Endothelial cell of umbilical vein (primary cell): ENCODE measurements at regions not wholly inside any gene's neighbourhood (a gene's known extent, or its start where the extent isn't known, plus 50 kb on each side); places are given as distances from the start of the nearest gene placed in this dataset.

ENCODE experiments used
- BruUV-seq: library from RNA; stranded (reverse); fragments of 400-500 nt; replicated peaks from 2 replicates; lab custom pipeline; 2021; lab: Mats Ljungman, UMichigan
- CTCF ChIA-PET: fragments of 300-600, 350-600 bp; sonication (Branson Sonifier 250); formaldehyde crosslinking; loops from one replicate; lab custom pipeline; 2021; ENCODE audit warnings: antibody characterized with exemption, inconsistent platforms; lab: Charles Lee
- POLR2A ChIA-PET: fragments of 300-600, 350-600 bp; sonication (Branson Sonifier 250); formaldehyde crosslinking; loops from one replicate; lab custom pipeline; 2021; ENCODE audit warnings: antibody characterized with exemption, inconsistent platforms; lab: Charles Lee
- DNase-seq: peaks from one replicate; pipeline ENCODE4 v3.0.0-alpha.2; 2011; ENCODE audit warnings: low read depth, low spot score
- FAIRE-seq: peaks from 2 replicates; lab custom pipeline; 2011; peaks lifted over from hg19 to GRCh38; lab: Jason Lieb, UNC
- H2AFZ ChIP-seq: 2 replicates; pipeline ENCODE4 v1.6.0; 2012; ENCODE audit warnings: low read depth, low read length, control low read depth, inconsistent platforms
- H3K27ac ChIP-seq: 2 replicates; pipeline ENCODE4 v1.5.1; 2011; ENCODE audit warnings: low read depth, mild to moderate bottlenecking, control low read depth, low read length, moderate library complexity; ENCODE audit not compliant: insufficient read depth
- H3K27me3 ChIP-seq, 2 experiments: 2 replicates each; pipeline versions ENCODE4 v1.6.0 to v1.6.1; 2011; ENCODE audit warnings: low read length in 2 of 2, mixed read lengths in 1 of 2; ENCODE audit not compliant: control insufficient read depth in 2 of 2, insufficient read depth in 2 of 2
- H3K36me3 ChIP-seq, 2 experiments: 2 replicates in 1 of 2; 3 replicates in 1 of 2; pipeline ENCODE4 v1.5.1; 2011; ENCODE audit warnings: low read length in 2 of 2, mild to moderate bottlenecking in 1 of 2, moderate library complexity in 1 of 2; ENCODE audit not compliant: control insufficient read depth in 2 of 2, insufficient read depth in 2 of 2; ENCODE audit errors: extremely low read depth in 1 of 2
- H3K4me1 ChIP-seq: 3 replicates; pipeline ENCODE4 v1.5.1; 2011; ENCODE audit warnings: mild to moderate bottlenecking, low read length; ENCODE audit not compliant: control insufficient read depth, insufficient read depth; ENCODE audit errors: extremely low read depth
- H3K4me2 ChIP-seq: 2 replicates; pipeline ENCODE4 v1.6.1; 2011; ENCODE audit warnings: low read length, control low read depth, mixed read lengths; ENCODE audit not compliant: insufficient read depth
- H3K4me3 ChIP-seq, 3 experiments: fragments of 200-600 bp in 1 of 3; sonication (generic), shearing (Covaris generic) in 1 of 3; replicated peaks in 1 of 3; 2 replicates each; pipeline ENCODE4 v1.5.1; 2011 to 2016; ENCODE audit warnings: control low read depth in 3 of 3, low read length in 3 of 3, mild to moderate bottlenecking in 2 of 3, inconsistent platforms in 1 of 3, low read depth in 1 of 3, moderate library complexity in 1 of 3; ENCODE audit not compliant: insufficient read depth in 1 of 3
- H3K79me2 ChIP-seq: 2 replicates; pipeline ENCODE4 v1.6.0; 2012; ENCODE audit warnings: low read length, inconsistent platforms; ENCODE audit not compliant: control insufficient read depth, insufficient read depth
- H3K9ac ChIP-seq: replicated peaks from 2 replicates; pipeline ENCODE3; 2011; ENCODE audit warnings: low read length, control low read depth; ENCODE audit not compliant: insufficient read depth; ENCODE audit errors: extremely low read depth
- H3K9me1 ChIP-seq: replicated peaks from 3 replicates; pipeline ENCODE4 v1.6.0; 2011; ENCODE audit warnings: mild to moderate bottlenecking, low read length; ENCODE audit not compliant: control insufficient read depth, insufficient read depth; ENCODE audit errors: extremely low read depth
- H3K9me3 ChIP-seq: replicated peaks from 2 replicates; pipeline ENCODE4 v1.5.1; 2012; ENCODE audit warnings: low read length, inconsistent platforms; ENCODE audit not compliant: control insufficient read depth, insufficient read depth
- H4K20me1 ChIP-seq: replicated peaks from 2 replicates; pipeline ENCODE3; 2011; ENCODE audit warnings: mild to moderate bottlenecking, low read length; ENCODE audit not compliant: control insufficient read depth, insufficient read depth; ENCODE audit errors: extremely low read depth
- CTCF ChIP-seq, 2 donors: IDR thresholded peaks; 1 replicate in 1 of 2; 2 replicates in 1 of 2; pipeline ENCODE4 v1.5.1; 2011; ENCODE audit warnings: low read length in 2 of 2, mild to moderate bottlenecking in 2 of 2, moderate library complexity in 2 of 2, control low read depth in 1 of 2, inconsistent platforms in 1 of 2, low read depth in 1 of 2; ENCODE audit not compliant: insufficient read depth in 1 of 2; ENCODE audit errors: extremely low read depth in 1 of 2
- EZH2 ChIP-seq: IDR thresholded peaks from 2 replicates; pipeline ENCODE4 v1.6.1; 2012; ENCODE audit warnings: borderline replicate concordance, low read depth, mild to moderate bottlenecking, moderate library complexity, low read length, inconsistent platforms; ENCODE audit not compliant: severe bottlenecking
- FOS ChIP-seq: IDR thresholded peaks from 2 replicates; pipeline ENCODE4 v1.6.1; 2011; ENCODE audit warnings: mild to moderate bottlenecking, low read length, moderate library complexity, borderline replicate concordance; ENCODE audit not compliant: insufficient read depth
- GATA2 ChIP-seq: IDR thresholded peaks from 2 replicates; pipeline ENCODE4 v1.7.0; 2011; ENCODE audit warnings: low read depth, mild to moderate bottlenecking, moderate library complexity, mixed read lengths, low read length; ENCODE audit not compliant: insufficient read length, insufficient read depth
- JUN ChIP-seq: IDR thresholded peaks from 2 replicates; pipeline ENCODE4 v1.6.1; 2011; ENCODE audit warnings: borderline replicate concordance, low read depth; ENCODE audit not compliant: insufficient read length, insufficient read depth
- MYC ChIP-seq: IDR thresholded peaks from one replicate; pipeline ENCODE4 v1.6.1; 2011; ENCODE audit warnings: mild to moderate bottlenecking, low read depth, low read length
- POLR2A ChIP-seq: IDR thresholded peaks from 2 replicates; pipeline ENCODE4 v1.6.1; 2012; ENCODE audit warnings: low read depth, mild to moderate bottlenecking, control low read depth, low read length
- POLR2AphosphoS5 ChIP-seq: IDR thresholded peaks from 2 replicates; pipeline ENCODE4 v1.6.1; 2012; ENCODE audit warnings: low read depth, mild to moderate bottlenecking, control low read depth, low read length, moderate library complexity; ENCODE audit not compliant: insufficient read depth
- dilution Hi-C: fragments of 300-500 bp; cut with MboI; formaldehyde crosslinking; loops from one replicate; pipeline ENCODE4 v1.15.0; 2019; ENCODE audit warnings: low sequenced_read_pairs; ENCODE audit not compliant: extremely low pct_ligation_motif_present
- intact Hi-C: fragments of 100-400 bp; cut with micrococcal nuclease; formaldehyde crosslinking; loops from one replicate; pipeline ENCODE4 v1.10.0; 2022
- TF ChIP-seq, protein P1 (sequence below): IDR thresholded peaks from 2 replicates; pipeline ENCODE4 v1.6.1; 2011; ENCODE audit not compliant: insufficient read depth, insufficient read length

- no peaks in the 10 kb centered on the region for H4K20me1 ChIP-seq
- DNase-seq (no peak), FAIRE-seq (no peak)
- H3K9ac ChIP-seq = no peak overlapping the region
- intact Hi-C loops (no loop called here), dilution Hi-C loops (no loop called here)
- H3K27me3 ChIP-seq = no peaks in the 10 kb centered on the region
- no peak overlapping the region for H3K27ac ChIP-seq
- POLR2A ChIA-PET = no interaction called here
- no peak overlapping the region for H2AFZ ChIP-seq
- no peaks in the 10 kb centered on the region for H3K79me2 ChIP-seq
- H3K9me3 ChIP-seq = peaks cover 5% of the 10 kb centered on the region
- no peak for TF ChIP-seq GATA2
- TF ChIP-seq POLR2AphosphoS5 = no peak
- TF ChIP-seq CTCF (IDR thresholded peaks at IDR 0.05; ENCODE audit: extremely low read depth in 1 of 2, insufficient read depth in 1 of 2, low read depth in 1 of 2, low read length in 2 of 2) = no peak
- TF ChIP-seq POLR2A = no peak
- no peak for TF ChIP-seq FOS
- TF ChIP-seq JUN = no peak
- TF ChIP-seq MYC = no peak
- no peak for TF ChIP-seq EZH2
- TF ChIP-seq, protein P1, sequence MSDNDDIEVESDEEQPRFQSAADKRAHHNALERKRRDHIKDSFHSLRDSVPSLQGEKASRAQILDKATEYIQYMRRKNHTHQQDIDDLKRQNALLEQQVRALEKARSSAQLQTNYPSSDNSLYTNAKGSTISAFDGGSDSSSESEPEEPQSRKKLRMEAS = no peak
- H3K4me2 ChIP-seq = no peak overlapping the region
- CTCF ChIA-PET = no interaction called here
- H3K4me3 ChIP-seq = no peak overlapping the region
- no peaks in the 10 kb centered on the region for H3K4me1 ChIP-seq
- BruUV-seq = no TSS peak
- no peaks in the 10 kb centered on the region for H3K36me3 ChIP-seq
- H3K9me1 ChIP-seq = no peaks in the 10 kb centered on the region
Measured at GRCh38 chr2:123908522-123908921, 116.6 kb upstream of the CNTNAP5 start.
